HEK293T (cell line): ENCODE measurements at regions not wholly inside any gene's neighbourhood (a gene's known extent, or its start where the extent isn't known, plus 50 kb on each side); places are given as distances from the start of the nearest gene placed in this dataset.
"Not testable (repeated sequence)": the region's sequence is repeated elsewhere in the genome, so short reads cannot be mapped to it uniquely, and the experiment has no call there.

Experiments used
- BHLHE40 ChIP-seq: fragments of 450-650 bp; IDR thresholded peaks from 2 replicates; pipeline ENCODE4 v1.6.1; 2016; ENCODE audit warnings: mild to moderate bottlenecking, moderate library complexity, borderline replicate concordance
- LEF1 ChIP-seq: fragments of 450-650 bp; IDR thresholded peaks from 2 replicates; pipeline ENCODE4 v1.6.1; 2017; ENCODE audit warnings: mild to moderate bottlenecking, borderline replicate concordance

- TF ChIP-seq BHLHE40, LEF1: not testable (repeated sequence)
These were observed 247.1 kb upstream of the GHR start for GRCh38 chr5:42176118-42176517.
